GM13976 (cell line): ENCODE measurements at regions not wholly inside any gene's neighbourhood (a gene's known extent, or its start where the extent isn't known, plus 50 kb on each side); places are given as distances from the start of the nearest gene placed in this dataset.

Experiments
- DNase-seq: peaks from one replicate; pipeline ENCODE4 v3.0.0; 2012; ENCODE audit warnings: low spot score
- in situ Hi-C: fragments of 300-500 bp; cut with MboI; formaldehyde crosslinking; loops from one replicate; pipeline ENCODE4 v1.12.0; 2022; ENCODE audit warnings: low sequenced_read_pairs, mixed read lengths, inconsistent platforms; ENCODE audit not compliant: unreplicated experiment
- TF ChIP-seq, protein P1 (sequence below): IDR thresholded peaks from 2 replicates; pipeline ENCODE4 v1.5.1; 2012; ENCODE audit warnings: borderline replicate concordance, mild to moderate bottlenecking; ENCODE audit not compliant: insufficient read depth; ENCODE audit errors: extremely low read depth, missing control alignments, control extremely low read depth

DNA sequence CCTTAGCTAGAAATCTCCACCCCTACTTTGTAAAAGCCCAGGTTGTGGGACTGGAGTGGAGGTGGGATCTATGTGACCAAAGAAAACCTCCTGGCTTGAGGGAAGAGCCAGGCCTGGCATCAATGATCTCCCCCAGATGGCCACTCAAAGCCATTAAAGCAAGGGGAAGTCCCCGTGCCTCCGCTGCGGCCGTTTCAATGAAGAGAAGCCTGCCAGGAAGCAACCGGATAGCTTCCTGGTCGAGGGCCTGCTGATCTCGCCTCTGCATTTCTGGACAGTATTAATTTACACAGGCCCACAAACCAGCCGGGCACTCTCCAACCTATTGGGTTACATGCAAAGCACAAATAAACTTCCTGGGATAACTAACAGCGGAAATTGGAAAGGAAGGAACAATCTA lies 160.5 kb upstream of the MSX2 start:
- DNase-seq, result no peak
- in situ Hi-C loops, result no loop called here
- TF ChIP-seq, protein P1, sequence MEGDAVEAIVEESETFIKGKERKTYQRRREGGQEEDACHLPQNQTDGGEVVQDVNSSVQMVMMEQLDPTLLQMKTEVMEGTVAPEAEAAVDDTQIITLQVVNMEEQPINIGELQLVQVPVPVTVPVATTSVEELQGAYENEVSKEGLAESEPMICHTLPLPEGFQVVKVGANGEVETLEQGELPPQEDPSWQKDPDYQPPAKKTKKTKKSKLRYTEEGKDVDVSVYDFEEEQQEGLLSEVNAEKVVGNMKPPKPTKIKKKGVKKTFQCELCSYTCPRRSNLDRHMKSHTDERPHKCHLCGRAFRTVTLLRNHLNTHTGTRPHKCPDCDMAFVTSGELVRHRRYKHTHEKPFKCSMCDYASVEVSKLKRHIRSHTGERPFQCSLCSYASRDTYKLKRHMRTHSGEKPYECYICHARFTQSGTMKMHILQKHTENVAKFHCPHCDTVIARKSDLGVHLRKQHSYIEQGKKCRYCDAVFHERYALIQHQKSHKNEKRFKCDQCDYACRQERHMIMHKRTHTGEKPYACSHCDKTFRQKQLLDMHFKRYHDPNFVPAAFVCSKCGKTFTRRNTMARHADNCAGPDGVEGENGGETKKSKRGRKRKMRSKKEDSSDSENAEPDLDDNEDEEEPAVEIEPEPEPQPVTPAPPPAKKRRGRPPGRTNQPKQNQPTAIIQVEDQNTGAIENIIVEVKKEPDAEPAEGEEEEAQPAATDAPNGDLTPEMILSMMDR, result no peak

DNA sequence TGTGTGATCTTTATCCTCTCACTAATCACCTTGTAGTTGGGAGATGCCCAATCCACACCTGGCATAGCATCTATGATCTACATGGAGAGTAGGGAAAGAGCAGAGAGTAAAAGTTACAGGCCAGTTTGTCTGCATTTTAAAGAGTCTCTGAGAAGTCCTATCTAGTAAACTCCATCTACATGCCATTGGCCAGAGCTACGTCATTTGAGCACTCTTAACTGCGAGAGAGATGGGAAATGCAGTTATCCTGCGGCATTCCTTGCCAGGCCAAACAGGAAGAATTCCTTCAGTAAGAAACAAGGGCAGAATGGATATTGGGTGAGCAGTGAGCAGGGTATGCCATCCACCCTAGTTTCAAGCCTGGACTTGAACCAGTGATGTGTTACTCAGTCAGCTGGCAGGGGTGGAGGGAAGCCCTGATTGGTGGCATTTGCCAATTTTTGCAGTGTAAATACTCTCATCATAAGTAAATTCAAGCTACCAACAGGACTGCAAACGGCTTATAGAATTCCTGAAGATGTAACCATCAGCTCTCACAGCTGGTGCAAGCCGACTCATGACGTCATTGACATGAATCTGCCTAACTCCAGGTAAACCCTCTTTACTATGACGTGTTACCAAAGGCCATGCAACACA lies 156.8 kb upstream of the MSX2 start:
- in situ Hi-C loops, result no loop called here
- no peak for DNase-seq
- TF ChIP-seq, protein P1, result no peak

DNA sequence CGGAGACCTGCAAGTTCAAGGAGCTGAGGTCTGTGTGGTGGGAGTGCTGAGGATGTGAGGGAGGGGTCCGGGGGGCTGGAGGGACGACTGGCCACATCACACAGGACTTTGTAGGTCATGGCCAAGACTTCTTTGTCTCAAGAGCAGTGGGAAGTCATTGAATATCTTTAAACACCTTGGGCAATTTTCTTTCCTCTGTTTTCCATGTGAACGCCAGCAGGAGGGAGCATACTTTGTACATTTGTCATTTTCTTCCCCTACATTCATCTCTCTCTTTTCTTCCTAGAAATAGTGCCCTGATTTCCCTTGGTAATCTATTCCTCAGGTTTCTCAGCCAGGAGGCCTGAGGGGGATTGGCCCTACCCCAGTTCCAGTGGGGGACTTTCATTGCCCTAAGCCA lies 153.7 kb upstream of the MSX2 start:
- in situ Hi-C loops, result no loop called here
- TF ChIP-seq, protein P1, result no peak
- no peak for DNase-seq

DNA sequence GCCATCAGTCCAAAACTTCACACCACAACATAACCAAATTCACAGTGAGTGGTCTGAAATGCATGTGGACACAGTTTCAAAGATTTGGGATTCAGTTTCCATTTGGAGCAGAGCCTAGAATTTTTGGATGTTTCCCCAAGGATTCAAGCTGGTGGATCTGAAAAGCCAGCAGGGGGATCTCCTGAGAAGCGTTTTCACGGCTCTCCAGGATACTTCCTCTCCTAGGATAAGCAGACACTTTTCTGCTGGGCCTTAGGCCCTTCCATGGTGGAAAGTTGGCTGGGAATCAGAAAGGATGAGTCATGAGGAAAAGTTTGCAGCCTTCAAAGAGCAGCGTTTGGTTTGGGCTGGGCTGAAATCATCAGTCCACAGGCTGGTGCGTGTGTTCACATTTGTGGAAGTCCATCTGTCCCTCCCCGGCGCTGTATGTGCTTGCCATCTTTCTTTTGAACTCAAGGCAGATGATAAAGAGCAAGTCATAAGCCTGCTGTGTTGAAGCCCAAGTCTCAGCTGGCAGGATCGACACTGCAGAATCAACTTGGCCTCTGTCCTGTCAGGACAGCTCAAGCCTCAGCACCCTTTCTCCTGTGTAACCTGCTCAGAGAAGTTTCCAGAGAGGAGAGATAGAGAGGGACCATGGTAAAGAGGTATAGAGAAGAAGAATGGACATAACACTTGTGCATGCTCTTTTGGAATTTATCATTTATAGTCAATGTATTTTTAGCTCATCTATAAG lies 152.6 kb upstream of the MSX2 start:
- TF ChIP-seq, protein P1, result no peak
- in situ Hi-C loops, result no loop called here
- DNase-seq, result no peak

DNA sequence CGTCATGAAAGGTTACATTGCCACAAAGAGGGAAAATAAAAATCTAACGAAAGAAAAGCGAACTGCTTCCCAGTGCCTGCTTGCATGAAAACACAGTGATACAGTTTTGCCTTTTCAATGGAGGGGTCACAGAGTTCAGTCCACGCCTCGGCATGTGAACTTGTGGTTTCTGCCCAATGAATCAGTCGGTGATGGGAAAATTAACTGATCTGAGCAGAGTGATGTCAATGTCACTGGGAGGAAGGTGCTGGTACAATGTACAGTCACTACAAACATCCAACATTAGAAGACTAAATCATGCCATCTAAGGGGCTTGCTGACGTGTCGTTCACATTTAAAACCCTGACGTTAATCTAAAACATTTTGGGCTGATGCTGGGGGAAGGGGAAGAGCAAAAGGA lies 151.8 kb upstream of the MSX2 start:
- no peak for DNase-seq
- in situ Hi-C loops, result no loop called here
- TF ChIP-seq, protein P1, result no peak

DNA sequence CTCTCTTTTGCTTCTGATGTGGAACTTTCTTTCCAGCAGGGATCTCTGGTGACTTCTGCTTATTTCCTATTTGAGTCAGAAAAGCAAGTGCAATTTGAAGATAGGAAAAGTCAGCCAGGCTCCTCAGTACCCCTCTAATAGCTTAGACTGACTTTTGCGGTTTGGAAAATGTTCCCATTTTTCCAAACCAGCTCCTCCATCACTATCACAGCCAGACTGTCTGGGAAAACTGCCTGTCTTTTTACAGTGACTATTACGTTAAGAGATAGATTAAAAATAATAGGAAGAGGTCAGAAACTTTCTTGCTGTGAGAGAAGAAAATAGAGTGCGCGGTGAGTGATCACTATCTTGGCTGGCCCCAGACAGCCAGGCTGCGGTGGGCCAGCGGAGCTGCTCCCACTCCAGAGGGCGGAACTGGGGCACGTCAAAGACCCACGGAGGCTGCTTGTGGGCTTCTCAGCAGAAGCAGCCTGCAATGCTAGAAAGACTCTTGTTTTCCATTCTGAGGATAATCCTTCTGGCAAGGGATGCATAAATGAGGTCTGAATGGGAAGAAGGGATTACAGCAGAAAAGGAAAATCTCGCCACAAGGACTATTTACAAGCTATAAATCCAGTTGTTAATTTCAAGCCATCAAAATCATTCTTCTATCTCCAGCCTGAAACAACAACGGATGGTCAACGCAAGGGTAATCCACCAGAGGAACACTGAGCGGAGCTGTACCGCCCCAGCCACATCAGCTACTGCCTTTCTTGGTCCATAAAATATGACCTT lies 151.0 kb upstream of the MSX2 start:
- in situ Hi-C loops, result no loop called here
- TF ChIP-seq, protein P1, result no peak
- DNase-seq, result no peak
